Endodermal cell (in vitro differentiated cells): ENCODE measurements at regions not wholly inside any gene's neighbourhood (a gene's known extent, or its start where the extent isn't known, plus 50 kb on each side); places are given as distances from the start of the nearest gene placed in this dataset.

Source experiments
- DNase-seq: peaks from one replicate; pipeline ENCODE4 v3.0.0-alpha.2; 2017
- H3K27ac ChIP-seq: 2 replicates; pipeline ENCODE4 v1.5.1; 2013; ENCODE audit warnings: mild to moderate bottlenecking, low read depth, low read length, moderate library complexity
- H3K27me3 ChIP-seq: 2 replicates; pipeline ENCODE4 v1.6.1; 2013; ENCODE audit warnings: mild to moderate bottlenecking, low read length, moderate library complexity; ENCODE audit not compliant: insufficient read depth, control insufficient read depth, poor library complexity, severe bottlenecking
- H3K36me3 ChIP-seq: 2 replicates; pipeline ENCODE4 v1.7.0; 2013; ENCODE audit warnings: mild to moderate bottlenecking, low read length, moderate library complexity; ENCODE audit not compliant: control insufficient read depth, insufficient read depth
- H3K4me1 ChIP-seq: one replicate; pipeline ENCODE4 v1.7.0; 2013; ENCODE audit warnings: low read length; ENCODE audit not compliant: control insufficient read depth, insufficient read depth
- H3K4me3 ChIP-seq: 2 replicates; pipeline ENCODE4 v1.5.1; 2013; ENCODE audit warnings: mild to moderate bottlenecking, low read length, moderate library complexity
- H3K9ac ChIP-seq: 2 replicates; pipeline ENCODE4 v1.6.1; 2013; ENCODE audit warnings: mild to moderate bottlenecking, low read length, moderate library complexity; ENCODE audit not compliant: poor library complexity, severe bottlenecking; ENCODE audit errors: extremely low read depth
- H3K9me3 ChIP-seq: 2 replicates; pipeline ENCODE4 v1.6.1; 2013; ENCODE audit warnings: mild to moderate bottlenecking, low read length, moderate library complexity; ENCODE audit not compliant: control insufficient read depth
- H3K27ac Mint-ChIP-seq: 2 replicates; pipeline ENCODE4 v1.8.0; 2020; ENCODE audit warnings: mixed read lengths
- H3K27me3 Mint-ChIP-seq: 2 replicates; pipeline ENCODE4 v1.8.0; 2021; ENCODE audit warnings: mild to moderate bottlenecking, mixed read lengths; ENCODE audit not compliant: insufficient read depth
- H3K36me3 Mint-ChIP-seq: 2 replicates; pipeline ENCODE4 v1.8.0; 2020; ENCODE audit warnings: low read depth, mixed read lengths
- H3K4me1 Mint-ChIP-seq: 2 replicates; pipeline ENCODE4 v1.8.0; 2020; ENCODE audit warnings: mixed read lengths
- H3K4me3 Mint-ChIP-seq: 2 replicates; pipeline ENCODE4 v1.8.0; 2020; ENCODE audit warnings: mild to moderate bottlenecking, moderate library complexity, mixed read lengths
- H3K9me3 Mint-ChIP-seq: 2 replicates; pipeline ENCODE4 v1.8.0; 2020; ENCODE audit warnings: mild to moderate bottlenecking, mixed read lengths
- CTCF ChIP-seq: fragments of 200-600 bp; sonication (generic); conservative IDR thresholded peaks from 2 replicates; pipeline ENCODE4 v1.5.0; 2021; ENCODE audit warnings: antibody characterized with exemption, mild to moderate bottlenecking
- WGBS, 2 experiments: methylation state at CpG; one replicate each; pipeline versions ENCODE4 v1.1.5 to v1.1.7; 2013; ENCODE audit warnings: missing lambda C conversion rate in 2 of 2, mixed read lengths in 1 of 2; ENCODE audit not compliant: insufficient coverage in 1 of 2, insufficient read length in 1 of 2; 5-methylcytosine and 5-hydroxymethylcytosine counted together

GRCh38 chr7:109552017-109552416, 982.3 kb downstream of the DNAJB9 start:
- Mint-ChIP-seq H3K27ac (peak overlapping the region; percentile 64), H3K27me3 (no peaks in the 10 kb centered on the region), H3K36me3 (no peaks in the 10 kb centered on the region), H3K4me1 (peaks cover 9% of the 10 kb centered on the region), H3K9me3 (peaks cover 18% of the 10 kb centered on the region), H3K4me3 (no peak overlapping the region)
- Histone ChIP-seq H3K9me3 (no peaks in the 10 kb centered on the region), H3K27ac (no peak overlapping the region), H3K27me3 (no peaks in the 10 kb centered on the region), H3K4me1 (no peaks in the 10 kb centered on the region), H3K9ac (no peak overlapping the region), H3K4me3 (no peak overlapping the region), H3K36me3 (no peaks in the 10 kb centered on the region)
- 95% methylated on average over 2 of the region's 2 CpGs; no CpG with 5 or more reads in 1 of the 2 experiments for WGBS, 2 experiments
- peak; percentile 50 for DNase-seq
- TF ChIP-seq CTCF = no peak

- H3K4me1 ChIP-seq = peaks cover 8% of the 10 kb centered on the region
- Mint-ChIP-seq H3K9me3 (no peaks in the 10 kb centered on the region), H3K4me1 (peaks cover 9% of the 10 kb centered on the region), H3K27me3 (no peaks in the 10 kb centered on the region), H3K4me3 (no peak overlapping the region), H3K36me3 (no peaks in the 10 kb centered on the region), H3K27ac (no peak overlapping the region)
- H3K27ac ChIP-seq = no peak overlapping the region
- no peaks in the 10 kb centered on the region for H3K9me3 ChIP-seq
- H3K27me3 ChIP-seq = no peaks in the 10 kb centered on the region
- WGBS, 2 experiments = 69% methylated on average over 4 of the region's 4 CpGs; no CpG with 5 or more reads in 1 of the 2 experiments
- H3K36me3 ChIP-seq = no peaks in the 10 kb centered on the region
- DNase-seq = no peak
- no peak overlapping the region for H3K4me3 ChIP-seq
- TF ChIP-seq CTCF = no peak
- no peak overlapping the region for H3K9ac ChIP-seq
Measured at GRCh38 chr7:109577265-109577664, 1007.6 kb downstream of the DNAJB9 start.

- H3K9me3 ChIP-seq = peaks cover 15% of the 10 kb centered on the region
- DNase-seq = no peak
- H3K4me3 Mint-ChIP-seq = no peak overlapping the region
- H3K4me1 ChIP-seq = peaks cover 8% of the 10 kb centered on the region
- H3K27ac ChIP-seq = no peak overlapping the region
- H3K4me1 Mint-ChIP-seq = peaks cover 9% of the 10 kb centered on the region
- no peak overlapping the region for H3K9ac ChIP-seq
- H3K27me3 ChIP-seq = no peaks in the 10 kb centered on the region
- TF ChIP-seq CTCF = no peak
- H3K36me3 Mint-ChIP-seq = no peaks in the 10 kb centered on the region
- peaks cover 10% of the 10 kb centered on the region for H3K9me3 Mint-ChIP-seq
- 86% methylated on average over 4 of the region's 4 CpGs; no CpG with 5 or more reads in 1 of the 2 experiments for WGBS, 2 experiments
- no peaks in the 10 kb centered on the region for H3K36me3 ChIP-seq
- H3K27ac Mint-ChIP-seq = no peak overlapping the region
- no peaks in the 10 kb centered on the region for H3K27me3 Mint-ChIP-seq
- no peak overlapping the region for H3K4me3 ChIP-seq
Measured at GRCh38 chr7:109579901-109580300, 1010.2 kb downstream of the DNAJB9 start.
